Stimulated activated naive CD8-positive, alpha-beta T cell treated with anti-CD3 and anti-CD28 coated beads, Interleukin-15, amount 100 ng/mL, for 72 hours (primary cell): ENCODE measurements at regions not wholly inside any gene's neighbourhood (a gene's known extent, or its start where the extent isn't known, plus 50 kb on each side); places are given as distances from the start of the nearest gene placed in this dataset.

ENCODE experiments used
- ATAC-seq: fragments of 150-1000 bp; cut with Tn5 transposase; 2 replicates; pipeline ENCODE4 v1.10.0; 2021; ENCODE audit warnings: mild to moderate bottlenecking, moderate library complexity
- DNase-seq, 2 donors: peaks; one replicate each; pipeline ENCODE4 v3.0.0; 2021 to 2022
- H3K27ac Mint-ChIP-seq, 2 donors: one replicate each; pipeline ENCODE4 v1.8.0; 2022; ENCODE audit warnings: mild to moderate bottlenecking in 2 of 2, mixed read lengths in 2 of 2, moderate library complexity in 2 of 2
- H3K27me3 Mint-ChIP-seq: one replicate; pipeline ENCODE4 v1.8.0; 2022; ENCODE audit warnings: mixed read lengths
- H3K4me1 Mint-ChIP-seq: one replicate; pipeline ENCODE4 v1.8.0; 2022; ENCODE audit warnings: mild to moderate bottlenecking, mixed read lengths
- H3K4me3 Mint-ChIP-seq, 2 donors: one replicate each; pipeline ENCODE4 v1.8.0; 2022; ENCODE audit warnings: mild to moderate bottlenecking in 2 of 2, mixed read lengths in 2 of 2, moderate library complexity in 1 of 2
- H3K9me3 Mint-ChIP-seq, 2 donors: one replicate each; pipeline ENCODE4 v1.8.0; 2022; ENCODE audit warnings: mixed read lengths in 2 of 2

DNA sequence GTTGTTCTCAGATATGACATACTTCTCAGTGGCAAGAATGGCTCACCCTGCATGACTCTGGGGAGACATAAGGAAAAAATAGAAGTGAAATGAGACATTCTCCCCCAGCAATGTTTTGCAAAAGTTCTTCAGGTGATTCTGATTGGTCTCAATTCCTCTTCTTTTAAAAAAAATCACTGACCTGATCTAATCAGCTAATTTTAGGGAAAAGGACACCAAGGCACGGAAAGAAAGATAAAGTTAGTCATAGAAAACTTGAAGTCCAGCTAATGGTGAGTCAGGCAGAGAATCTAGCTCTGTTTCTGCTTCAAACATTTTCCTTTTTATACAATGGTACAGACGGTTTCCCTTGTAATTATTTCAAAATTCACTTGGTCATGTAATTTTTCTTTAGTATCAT is 1018.9 kb upstream of the ARRDC3 start:
- Mint-ChIP-seq H3K27me3 (no peaks in the 10 kb centered on the region), H3K27ac (no peak overlapping the region), H3K4me3 (no peak overlapping the region), H3K4me1 (no peaks in the 10 kb centered on the region), H3K9me3 (peaks cover 5 to 6% of the 10 kb centered on the region in 2 donors)
- DNase-seq = no peak
- ATAC-seq = no peak

DNA sequence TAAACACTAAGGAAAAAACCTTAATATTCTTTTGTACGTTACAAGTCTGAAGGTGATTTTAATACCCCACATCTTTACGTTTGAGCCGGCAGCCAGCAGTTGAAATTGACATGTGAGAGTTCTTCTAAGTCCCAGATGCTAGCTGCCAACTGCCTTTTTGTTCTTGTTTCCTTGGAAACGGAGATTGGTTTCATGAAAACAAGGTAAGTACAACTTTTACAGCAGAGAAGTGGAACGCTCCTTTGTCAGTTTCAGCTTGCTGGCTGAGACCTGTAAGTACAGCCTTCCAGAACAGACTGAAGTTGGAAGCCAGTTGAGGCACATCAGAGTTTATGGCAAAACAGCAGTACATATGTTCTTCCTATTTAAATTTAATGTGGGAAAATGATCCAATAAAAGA is 1018.4 kb upstream of the ARRDC3 start:
- Mint-ChIP-seq H3K4me3 (no peak overlapping the region), H3K9me3 (peaks cover 2 to 5% of the 10 kb centered on the region in 2 donors), H3K27me3 (no peaks in the 10 kb centered on the region), H3K27ac (no peak overlapping the region), H3K4me1 (no peaks in the 10 kb centered on the region)
- ATAC-seq (no peak), DNase-seq (no peak)

DNA sequence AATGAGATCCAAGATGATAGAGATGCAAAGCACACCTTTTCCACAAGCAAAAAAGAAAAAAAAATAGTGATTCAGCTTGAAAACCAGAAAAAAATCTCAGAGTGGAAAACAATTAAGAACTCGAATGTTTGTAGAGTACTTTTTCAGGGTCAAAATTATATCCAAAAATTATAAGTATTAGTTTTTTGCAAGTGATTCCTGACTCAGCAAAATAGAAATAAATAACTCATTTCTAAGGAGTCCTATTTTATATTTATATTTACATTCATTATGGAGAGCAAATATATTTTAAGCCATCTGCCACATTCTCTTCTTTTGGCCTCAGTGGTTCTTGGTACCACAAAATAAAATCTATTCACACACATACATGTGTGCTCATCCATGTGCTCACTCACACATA is 1011.8 kb upstream of the ARRDC3 start:
- Mint-ChIP-seq H3K4me3 (no peak overlapping the region), H3K9me3 (peaks cover 0 to 5% of the 10 kb centered on the region in 2 donors), H3K27me3 (no peaks in the 10 kb centered on the region), H3K27ac (no peak overlapping the region), H3K4me1 (no peaks in the 10 kb centered on the region)
- no peak for DNase-seq
- ATAC-seq = no peak

DNA sequence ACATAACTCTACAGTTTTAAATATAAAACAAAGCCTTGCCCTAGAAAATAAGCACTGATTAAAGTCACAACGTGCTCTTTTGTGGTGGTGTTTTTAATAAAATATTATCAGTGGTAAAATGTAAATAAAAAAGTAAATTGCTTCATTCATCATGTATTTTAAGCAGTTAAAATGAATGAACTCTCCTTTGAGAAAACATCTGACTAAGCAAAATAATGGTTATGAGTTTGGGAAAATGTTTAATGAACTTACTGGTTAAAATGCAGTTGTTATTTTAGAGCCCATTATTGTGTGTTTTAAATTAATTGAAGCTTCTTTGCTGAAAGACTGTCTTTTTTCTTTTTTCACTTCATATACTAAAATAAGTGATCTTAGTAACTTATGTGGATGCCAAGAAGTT is 1007.5 kb upstream of the ARRDC3 start:
- Mint-ChIP-seq H3K4me1 (no peaks in the 10 kb centered on the region), H3K27me3 (no peaks in the 10 kb centered on the region), H3K27ac (no peak overlapping the region), H3K9me3 (no peaks in the 10 kb centered on the region), H3K4me3 (no peak overlapping the region)
- no peak for ATAC-seq
- DNase-seq = no peak

DNA sequence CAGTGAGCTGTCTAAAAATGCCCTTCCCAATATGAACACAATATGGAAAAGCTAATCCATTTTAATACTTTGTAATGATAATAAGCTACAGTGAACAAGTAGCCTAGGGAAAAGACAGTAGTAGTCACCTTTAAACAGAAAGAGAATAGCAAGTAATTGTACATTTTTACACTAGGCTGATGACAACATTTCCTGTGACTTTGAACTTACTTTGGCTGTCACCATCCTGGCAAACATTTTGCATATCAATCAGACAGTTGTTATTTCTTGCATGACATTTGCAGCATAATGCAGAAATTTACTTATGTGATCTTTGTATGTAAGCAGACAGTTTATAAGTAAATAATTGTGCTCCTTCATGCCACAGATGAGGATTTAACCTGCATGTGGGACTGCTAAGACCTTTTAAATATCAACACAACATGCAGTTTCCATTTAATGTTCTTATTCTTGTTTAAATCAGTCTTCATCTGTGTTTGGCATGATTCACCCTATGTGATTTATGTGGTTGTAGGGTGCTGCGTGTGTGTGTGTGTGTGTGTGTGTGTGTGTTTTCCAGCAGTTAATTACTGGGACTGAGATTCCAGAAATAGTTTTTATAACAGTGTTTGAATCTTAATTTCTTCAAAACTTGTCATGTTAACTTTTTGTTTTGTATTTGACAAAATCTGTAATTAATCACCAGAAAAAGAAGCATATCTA is 997.1 kb upstream of the ARRDC3 start:
- no peaks in the 10 kb centered on the region for H3K27me3 Mint-ChIP-seq
- H3K4me1 Mint-ChIP-seq = no peaks in the 10 kb centered on the region
- H3K4me3 Mint-ChIP-seq = no peak overlapping the region
- peaks cover 0 to 6% of the 10 kb centered on the region in 2 donors for H3K9me3 Mint-ChIP-seq
- no peak overlapping the region for H3K27ac Mint-ChIP-seq
- DNase-seq = no peak
- no peak for ATAC-seq

DNA sequence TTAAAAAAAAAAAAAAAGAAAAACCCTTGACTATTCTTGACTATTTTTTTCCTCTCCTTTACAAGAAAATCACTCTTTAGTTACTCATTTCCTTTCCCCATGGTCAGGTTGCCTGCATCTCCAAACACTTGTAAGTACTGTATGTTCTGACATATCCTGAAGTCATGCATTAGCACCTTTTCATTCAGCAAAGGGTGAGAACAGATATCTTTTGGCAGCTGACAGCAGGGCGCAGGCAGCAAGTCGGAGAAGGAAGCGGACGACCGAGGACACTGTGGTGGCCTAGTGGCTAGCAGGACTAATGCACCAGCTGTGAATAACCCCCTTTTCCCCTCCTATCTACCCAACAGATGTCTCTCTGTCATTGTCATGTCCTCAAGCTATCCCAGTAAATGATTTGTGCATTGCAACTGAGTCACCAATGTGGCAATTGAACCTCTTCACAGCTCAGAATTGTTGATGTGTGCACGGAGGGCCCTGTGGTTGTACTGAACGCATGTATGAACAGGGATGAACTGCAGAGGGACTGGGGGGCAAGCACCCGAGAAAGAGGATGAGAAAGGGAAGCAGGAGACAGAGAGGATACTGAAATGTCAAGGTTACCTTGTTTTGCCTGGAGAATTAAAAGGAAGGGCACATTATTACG is 996.0 kb upstream of the ARRDC3 start:
- no peaks in the 10 kb centered on the region for H3K27me3 Mint-ChIP-seq
- H3K4me3 Mint-ChIP-seq = no peak overlapping the region
- H3K4me1 Mint-ChIP-seq = no peaks in the 10 kb centered on the region
- H3K27ac Mint-ChIP-seq = no peak overlapping the region
- peaks cover 0 to 6% of the 10 kb centered on the region in 2 donors for H3K9me3 Mint-ChIP-seq
- no peak for DNase-seq
- no peak for ATAC-seq

DNA sequence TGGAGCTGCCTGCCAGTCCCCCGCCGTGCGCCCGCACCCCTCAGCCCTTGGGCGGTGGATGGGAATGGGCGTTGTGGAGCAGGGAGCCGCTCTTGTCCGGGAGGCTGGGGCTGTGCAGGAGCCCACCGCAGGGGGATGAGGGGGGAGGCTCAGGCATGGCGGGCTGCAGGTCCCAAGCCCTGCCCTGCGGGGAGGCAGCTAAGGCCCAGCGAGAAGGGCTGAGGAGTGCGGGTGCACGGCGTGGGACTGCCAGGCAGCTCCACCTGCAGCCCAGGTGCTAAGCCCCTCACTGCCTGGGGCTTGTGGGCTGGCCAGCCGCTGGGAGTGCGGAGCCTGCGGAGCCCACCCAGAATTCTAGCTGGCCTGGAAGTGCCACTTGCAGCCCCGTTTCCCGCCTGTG is 991.7 kb upstream of the ARRDC3 start:
- Mint-ChIP-seq H3K9me3 (peaks cover 0 to 7% of the 10 kb centered on the region in 2 donors), H3K4me1 (no peaks in the 10 kb centered on the region), H3K27ac (no peak overlapping the region), H3K4me3 (no peak overlapping the region), H3K27me3 (no peaks in the 10 kb centered on the region)
- ATAC-seq (peak; percentile 31), DNase-seq (no peak)

DNA sequence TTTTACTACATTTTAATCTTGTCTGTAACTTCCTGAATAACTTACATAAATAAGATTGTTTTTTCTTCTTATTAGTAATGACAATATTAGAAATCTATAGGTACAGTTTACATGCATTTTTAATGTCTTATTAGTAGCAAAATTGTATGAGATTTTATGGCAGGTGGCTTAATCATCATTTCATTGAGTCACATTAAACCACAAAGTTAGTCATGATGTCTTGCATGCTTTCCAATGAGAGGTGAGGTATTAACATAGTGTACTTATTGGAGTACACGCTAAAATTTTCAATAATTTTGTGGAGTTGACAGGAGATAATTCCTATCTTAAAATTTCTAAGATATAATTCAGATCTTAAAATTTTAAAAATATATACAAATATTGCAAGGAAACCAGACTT is 989.6 kb upstream of the ARRDC3 start:
- DNase-seq (no peak), ATAC-seq (no peak)
- Mint-ChIP-seq H3K4me1 (no peaks in the 10 kb centered on the region), H3K4me3 (no peak overlapping the region), H3K9me3 (peaks cover 4 to 7% of the 10 kb centered on the region in 2 donors), H3K27me3 (no peaks in the 10 kb centered on the region), H3K27ac (no peak overlapping the region)

DNA sequence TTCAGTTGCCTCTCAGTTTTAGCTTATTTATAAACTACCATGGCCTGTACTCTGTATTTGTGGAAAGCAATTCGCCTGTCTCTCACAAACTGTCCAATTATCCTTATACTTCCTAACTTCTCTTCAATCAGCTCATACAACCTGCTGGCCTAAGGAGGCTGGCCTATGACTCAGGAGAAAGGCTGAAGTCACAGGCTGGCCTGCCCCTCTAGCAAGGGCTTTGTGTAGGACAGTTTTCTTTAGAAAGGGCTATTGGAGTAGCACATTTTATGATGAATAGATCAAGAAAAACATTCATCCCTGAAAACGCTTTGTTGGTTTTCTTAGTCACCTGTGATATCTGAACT is 988.7 kb upstream of the ARRDC3 start:
- ATAC-seq (no peak), DNase-seq (no peak)
- Mint-ChIP-seq H3K4me3 (no peak overlapping the region), H3K9me3 (peaks cover 4 to 7% of the 10 kb centered on the region in 2 donors), H3K4me1 (no peaks in the 10 kb centered on the region), H3K27me3 (no peaks in the 10 kb centered on the region), H3K27ac (no peak overlapping the region)

DNA sequence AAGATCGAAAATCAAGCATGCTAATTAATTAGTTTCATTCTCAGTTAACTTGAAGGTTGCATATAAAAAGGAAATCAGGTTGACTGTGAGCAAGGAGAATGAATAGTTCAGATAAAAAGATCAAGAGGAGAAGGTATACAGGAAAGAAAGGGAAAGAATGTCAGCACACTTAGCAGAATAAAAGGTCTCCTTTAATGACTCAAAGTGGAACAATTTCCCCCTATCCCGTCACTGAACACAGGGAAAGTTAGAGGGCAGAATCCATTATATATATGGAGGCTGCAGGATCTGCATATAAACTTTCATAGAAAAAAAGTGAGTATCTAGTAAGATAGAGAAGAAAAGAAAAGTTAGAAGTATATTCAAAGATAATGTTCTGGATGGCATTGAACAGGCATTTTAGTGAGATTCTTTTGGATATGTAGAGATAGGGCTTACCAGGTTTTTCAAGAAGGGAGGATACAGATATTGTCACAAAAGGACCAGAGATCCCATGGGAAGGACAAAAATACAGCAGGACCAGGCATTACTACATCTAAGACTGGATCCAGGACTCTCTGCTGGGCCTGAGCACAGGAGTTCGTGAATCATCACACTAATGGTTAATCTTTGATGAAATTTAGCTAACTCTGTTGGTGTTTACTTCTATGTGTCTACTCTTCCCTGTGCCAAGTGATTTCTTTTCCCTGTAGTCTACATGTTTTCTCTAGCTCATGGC is 988.2 kb upstream of the ARRDC3 start:
- H3K9me3 Mint-ChIP-seq = peaks cover 4 to 7% of the 10 kb centered on the region in 2 donors
- H3K27me3 Mint-ChIP-seq = no peaks in the 10 kb centered on the region
- H3K27ac Mint-ChIP-seq = no peak overlapping the region
- DNase-seq (no peak), ATAC-seq (no peak)
- H3K4me1 Mint-ChIP-seq = no peaks in the 10 kb centered on the region
- H3K4me3 Mint-ChIP-seq = no peak overlapping the region

DNA sequence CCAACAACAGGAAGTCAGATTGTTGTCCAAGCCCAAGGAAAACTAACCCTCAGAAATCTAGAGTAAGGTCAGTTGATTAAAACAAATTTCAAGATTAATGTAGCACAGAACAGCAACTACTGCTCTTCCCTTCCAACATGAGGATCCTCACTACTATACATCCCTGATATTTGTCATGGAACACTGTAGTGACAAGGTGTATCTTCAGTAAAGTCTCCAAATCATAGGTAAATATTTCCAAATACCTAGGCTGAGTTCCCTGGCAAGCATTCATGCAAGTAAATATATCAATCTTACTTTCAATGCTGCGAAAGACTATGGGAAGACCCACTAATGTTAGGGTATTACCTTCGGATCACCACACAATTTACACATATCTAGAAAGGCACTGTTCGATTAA is 986.9 kb upstream of the ARRDC3 start:
- no peaks in the 10 kb centered on the region for H3K4me1 Mint-ChIP-seq
- ATAC-seq (no peak), DNase-seq (no peak)
- no peak overlapping the region for H3K4me3 Mint-ChIP-seq
- peak overlapping the region in 1 of 2 donors; percentile 23 for H3K27ac Mint-ChIP-seq
- no peaks in the 10 kb centered on the region for H3K27me3 Mint-ChIP-seq
- H3K9me3 Mint-ChIP-seq = peaks cover 4 to 7% of the 10 kb centered on the region in 2 donors

DNA sequence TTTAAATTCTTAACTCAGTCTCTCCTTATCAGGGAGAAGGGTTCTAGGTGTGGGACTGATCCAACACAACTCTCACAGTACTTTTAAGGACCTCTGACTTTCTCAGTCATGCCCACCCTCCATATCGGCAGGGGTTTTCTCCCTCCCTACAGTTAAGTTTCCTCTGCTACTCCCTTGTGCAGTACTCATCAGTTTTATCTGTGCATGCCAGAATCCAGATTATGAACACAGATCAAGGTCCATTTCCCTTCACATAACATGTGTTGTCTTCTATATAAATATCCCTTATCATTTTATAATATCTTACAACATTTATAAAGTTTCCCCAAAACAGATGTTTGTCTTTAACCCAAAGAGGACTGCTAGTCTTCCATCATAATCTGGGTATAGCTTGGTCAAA is 986.5 kb upstream of the ARRDC3 start:
- peaks cover 4 to 7% of the 10 kb centered on the region in 2 donors for H3K9me3 Mint-ChIP-seq
- DNase-seq = no peak
- H3K4me1 Mint-ChIP-seq = no peaks in the 10 kb centered on the region
- H3K27ac Mint-ChIP-seq = no peak overlapping the region
- no peaks in the 10 kb centered on the region for H3K27me3 Mint-ChIP-seq
- H3K4me3 Mint-ChIP-seq = no peak overlapping the region
- ATAC-seq = no peak

DNA sequence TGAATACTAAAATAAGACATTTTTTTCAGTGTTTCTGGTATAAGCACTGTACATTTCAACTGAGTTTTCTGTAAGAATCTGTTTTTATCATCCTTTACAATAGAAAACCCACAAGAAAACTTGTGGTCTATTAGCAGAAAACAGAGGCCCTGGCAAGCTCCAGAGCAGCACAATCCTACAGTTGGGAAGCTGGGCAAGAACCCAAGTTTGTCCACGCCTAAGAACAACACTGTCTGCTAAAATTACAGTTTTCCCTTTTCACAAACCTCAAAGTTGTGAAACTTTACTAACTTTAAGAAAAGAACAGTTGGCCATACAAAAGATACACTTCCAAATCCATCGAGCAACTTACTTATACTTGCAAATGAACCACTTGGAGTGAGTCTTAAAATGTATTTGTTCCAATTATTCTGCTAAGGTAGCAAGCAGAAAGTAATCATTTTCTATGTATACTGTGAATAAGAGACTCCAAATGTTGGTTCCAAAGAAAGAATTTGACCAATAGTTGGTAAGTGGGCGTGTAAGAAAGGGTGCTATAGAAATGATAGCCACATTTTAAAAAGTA is 982.0 kb upstream of the ARRDC3 start:
- Mint-ChIP-seq H3K4me3 (no peak overlapping the region), H3K27ac (no peak overlapping the region), H3K27me3 (no peaks in the 10 kb centered on the region), H3K9me3 (peaks cover 0 to 4% of the 10 kb centered on the region in 2 donors), H3K4me1 (no peaks in the 10 kb centered on the region)
- DNase-seq (no peak), ATAC-seq (no peak)

DNA sequence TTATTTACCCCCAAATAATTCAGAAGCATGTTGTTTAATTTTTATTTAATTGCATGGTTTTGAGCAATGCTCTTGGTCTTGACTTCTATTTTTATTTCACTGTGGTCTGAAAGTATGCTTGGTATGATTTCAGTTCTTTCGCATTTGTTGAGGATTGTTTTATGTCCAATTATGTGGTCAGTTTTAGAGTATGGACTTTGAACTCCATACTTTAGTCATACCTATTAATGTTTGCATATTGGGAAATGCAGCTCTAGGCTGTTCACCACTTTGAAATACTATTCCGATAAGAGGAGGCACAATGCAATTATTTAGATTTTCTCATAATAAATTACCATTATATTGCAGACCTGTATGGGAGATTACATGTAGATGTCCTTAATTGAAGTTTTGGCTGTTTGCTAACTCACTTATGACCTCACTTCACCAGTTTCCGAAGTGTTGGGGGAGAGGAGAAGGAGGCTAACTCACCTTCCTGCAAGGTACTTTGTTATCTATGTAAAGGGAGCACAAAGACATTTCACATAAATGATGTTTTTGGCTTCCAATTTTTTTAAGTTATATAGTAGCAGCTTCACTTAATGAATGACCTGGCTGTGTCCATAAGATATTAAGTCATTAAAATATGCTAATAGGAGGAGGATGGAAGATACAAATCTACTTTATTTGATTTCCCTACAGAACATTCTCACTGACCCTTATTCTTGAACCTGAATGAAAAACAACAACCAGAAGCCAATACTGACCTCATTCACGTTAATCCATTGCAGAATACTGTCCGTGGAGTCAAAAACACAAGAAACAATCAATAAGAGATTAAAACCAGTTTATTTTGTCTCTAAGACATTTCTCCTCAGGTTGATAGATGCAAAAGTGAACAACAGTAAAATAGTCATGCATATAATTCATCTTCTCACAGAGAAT is 970.3 kb upstream of the ARRDC3 start:
- H3K4me1 Mint-ChIP-seq = no peaks in the 10 kb centered on the region
- no peaks in the 10 kb centered on the region for H3K27me3 Mint-ChIP-seq
- H3K9me3 Mint-ChIP-seq = peaks cover 21 to 25% of the 10 kb centered on the region in 2 donors
- ATAC-seq (no peak), DNase-seq (no peak)
- H3K4me3 Mint-ChIP-seq = no peak overlapping the region
- H3K27ac Mint-ChIP-seq = no peak overlapping the region

DNA sequence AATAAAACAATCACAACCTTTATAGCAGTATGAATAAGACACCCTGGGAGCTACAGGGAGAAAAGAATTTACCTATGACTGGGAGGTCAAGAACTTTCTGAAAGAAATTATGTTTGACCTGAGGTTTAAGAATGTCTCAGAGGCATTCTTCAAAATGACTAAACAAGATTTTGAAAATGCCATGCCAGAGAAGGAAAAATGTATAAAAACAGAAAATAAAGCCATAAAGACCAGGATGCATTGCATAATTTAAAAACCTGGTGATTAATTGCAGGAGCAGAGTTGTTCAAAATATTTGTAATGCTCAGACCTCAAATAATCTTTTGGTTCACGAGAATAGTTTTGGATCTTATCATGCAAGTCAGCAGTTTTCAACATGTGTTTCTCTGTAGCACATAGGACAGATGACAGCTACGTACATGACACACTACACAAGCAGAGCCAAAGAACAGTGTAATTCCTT is 954.7 kb upstream of the ARRDC3 start:
- DNase-seq = no peak
- Mint-ChIP-seq H3K27ac (no peak overlapping the region), H3K4me3 (no peak overlapping the region), H3K4me1 (no peaks in the 10 kb centered on the region), H3K9me3 (peaks cover 0 to 4% of the 10 kb centered on the region in 2 donors), H3K27me3 (no peaks in the 10 kb centered on the region)
- ATAC-seq = no peak
